ENCODE measurements at regions not wholly inside any gene's neighbourhood (a gene's known extent, or its start where the extent isn't known, plus 50 kb on each side); places are given as distances from the start of the nearest gene placed in this dataset.
"Not testable (repeated sequence)": the region's sequence is repeated elsewhere in the genome, so short reads cannot be mapped to it uniquely, and the experiment has no call there.

GRCh38 chr1:83251687-83252086 is 747.2 kb downstream of the TTLL7 start:
- not testable (repeated sequence) for H3K36me3 ChIP-seq (ENCODE audit: insufficient read depth, low read length)

GRCh38 chr1:83246780-83247179 is 752.2 kb downstream of the TTLL7 start:
- H3K27ac ChIP-seq (ENCODE audit: low read depth, low read length); H3K9me3 ChIP-seq (ENCODE audit: low read length); H3K27me3 ChIP-seq (ENCODE audit: control insufficient read depth in 1 of 2, insufficient read depth in 2 of 2, low read length in 2 of 2); H3K4me3 ChIP-seq (ENCODE audit: low read depth in 1 of 2, low read length in 2 of 2); H3K9ac ChIP-seq (ENCODE audit: low read length); H3K36me3 ChIP-seq (ENCODE audit: insufficient read depth, low read length); H3K4me1 ChIP-seq (ENCODE audit: insufficient read depth, low read length): not testable (repeated sequence)

More at GRCh38 chr1:83251687-83252086, 747.2 kb downstream of the TTLL7 start:
- H3K27ac ChIP-seq (ENCODE audit: low read depth, low read length); H3K27me3 ChIP-seq (ENCODE audit: control insufficient read depth in 1 of 2, insufficient read depth in 2 of 2, low read length in 2 of 2); H3K9me3 ChIP-seq (ENCODE audit: low read length); H3K4me1 ChIP-seq (ENCODE audit: insufficient read depth, low read length); H3K4me3 ChIP-seq (ENCODE audit: low read depth in 1 of 2, low read length in 2 of 2); H3K9ac ChIP-seq (ENCODE audit: low read length): not testable (repeated sequence)

- not testable (repeated sequence) for H3K9ac ChIP-seq (ENCODE audit: low read length); H3K9me3 ChIP-seq (ENCODE audit: low read length); H3K4me3 ChIP-seq (ENCODE audit: low read depth in 1 of 2, low read length in 2 of 2); H3K27me3 ChIP-seq (ENCODE audit: control insufficient read depth in 1 of 2, insufficient read depth in 2 of 2, low read length in 2 of 2); H3K4me1 ChIP-seq (ENCODE audit: insufficient read depth, low read length); H3K36me3 ChIP-seq (ENCODE audit: insufficient read depth, low read length); H3K27ac ChIP-seq (ENCODE audit: low read depth, low read length)
Measured at GRCh38 chr1:83244832-83245231, 754.1 kb downstream of the TTLL7 start.

- not testable (repeated sequence) for H3K27ac ChIP-seq (ENCODE audit: low read depth, low read length); H3K27me3 ChIP-seq (ENCODE audit: control insufficient read depth in 1 of 2, insufficient read depth in 2 of 2, low read length in 2 of 2)
Measured at GRCh38 chr1:83239568-83239967, 759.4 kb downstream of the TTLL7 start.

GRCh38 chr1:83238654-83239053 is 760.3 kb downstream of the TTLL7 start:
- H3K27me3 ChIP-seq (ENCODE audit: control insufficient read depth in 1 of 2, insufficient read depth in 2 of 2, low read length in 2 of 2); H3K27ac ChIP-seq (ENCODE audit: low read depth, low read length); H3K9ac ChIP-seq (ENCODE audit: low read length): not testable (repeated sequence)

More at GRCh38 chr1:83239568-83239967, 759.4 kb downstream of the TTLL7 start:
- H3K4me1 ChIP-seq (ENCODE audit: insufficient read depth, low read length); H3K36me3 ChIP-seq (ENCODE audit: insufficient read depth, low read length); H3K9ac ChIP-seq (ENCODE audit: low read length); H3K9me3 ChIP-seq (ENCODE audit: low read length); H3K4me3 ChIP-seq (ENCODE audit: low read depth in 1 of 2, low read length in 2 of 2): not testable (repeated sequence)

GRCh38 chr1:83219788-83220187 is 779.1 kb downstream of the TTLL7 start:
- H3K9me3 ChIP-seq (ENCODE audit: low read length); H3K4me3 ChIP-seq (ENCODE audit: low read depth in 1 of 2, low read length in 2 of 2); H3K36me3 ChIP-seq (ENCODE audit: insufficient read depth, low read length); H3K27me3 ChIP-seq (ENCODE audit: control insufficient read depth in 1 of 2, insufficient read depth in 2 of 2, low read length in 2 of 2); H3K9ac ChIP-seq (ENCODE audit: low read length); H3K27ac ChIP-seq (ENCODE audit: low read depth, low read length); H3K4me1 ChIP-seq (ENCODE audit: insufficient read depth, low read length): not testable (repeated sequence)

More at GRCh38 chr1:83238654-83239053, 760.3 kb downstream of the TTLL7 start:
- not testable (repeated sequence) for H3K9me3 ChIP-seq (ENCODE audit: low read length); H3K36me3 ChIP-seq (ENCODE audit: insufficient read depth, low read length); H3K4me1 ChIP-seq (ENCODE audit: insufficient read depth, low read length); H3K4me3 ChIP-seq (ENCODE audit: low read depth in 1 of 2, low read length in 2 of 2)

GRCh38 chr1:83218036-83218716 is 780.8 kb downstream of the TTLL7 start:
- not testable (repeated sequence) for H3K27ac ChIP-seq (ENCODE audit: low read depth, low read length); H3K9me3 ChIP-seq (ENCODE audit: low read length); H3K9ac ChIP-seq (ENCODE audit: low read length); H3K27me3 ChIP-seq (ENCODE audit: control insufficient read depth in 1 of 2, insufficient read depth in 2 of 2, low read length in 2 of 2); H3K4me1 ChIP-seq (ENCODE audit: insufficient read depth, low read length); H3K36me3 ChIP-seq (ENCODE audit: insufficient read depth, low read length); H3K4me3 ChIP-seq (ENCODE audit: low read depth in 1 of 2, low read length in 2 of 2)

- not testable (repeated sequence) for H3K9me3 ChIP-seq (ENCODE audit: low read length); H3K36me3 ChIP-seq (ENCODE audit: insufficient read depth, low read length); H3K4me3 ChIP-seq (ENCODE audit: low read depth in 1 of 2, low read length in 2 of 2); H3K27ac ChIP-seq (ENCODE audit: low read depth, low read length); H3K9ac ChIP-seq (ENCODE audit: low read length); H3K4me1 ChIP-seq (ENCODE audit: insufficient read depth, low read length); H3K27me3 ChIP-seq (ENCODE audit: control insufficient read depth in 1 of 2, insufficient read depth in 2 of 2, low read length in 2 of 2)
Measured at GRCh38 chr1:83214317-83214716, 784.6 kb downstream of the TTLL7 start.

- not testable (repeated sequence) for H3K9ac ChIP-seq (ENCODE audit: low read length); H3K4me3 ChIP-seq (ENCODE audit: low read depth in 1 of 2, low read length in 2 of 2); H3K4me1 ChIP-seq (ENCODE audit: insufficient read depth, low read length); H3K36me3 ChIP-seq (ENCODE audit: insufficient read depth, low read length); H3K27me3 ChIP-seq (ENCODE audit: control insufficient read depth in 1 of 2, insufficient read depth in 2 of 2, low read length in 2 of 2); H3K9me3 ChIP-seq (ENCODE audit: low read length); H3K27ac ChIP-seq (ENCODE audit: low read depth, low read length)
Measured at GRCh38 chr1:83213648-83214047, 785.3 kb downstream of the TTLL7 start.

- H3K4me1 ChIP-seq (ENCODE audit: insufficient read depth, low read length); H3K27me3 ChIP-seq (ENCODE audit: control insufficient read depth in 1 of 2, insufficient read depth in 2 of 2, low read length in 2 of 2); H3K27ac ChIP-seq (ENCODE audit: low read depth, low read length); H3K9me3 ChIP-seq (ENCODE audit: low read length); H3K4me3 ChIP-seq (ENCODE audit: low read depth in 1 of 2, low read length in 2 of 2); H3K36me3 ChIP-seq (ENCODE audit: insufficient read depth, low read length); H3K9ac ChIP-seq (ENCODE audit: low read length): not testable (repeated sequence)
Measured at GRCh38 chr1:83212033-83212432, 786.9 kb downstream of the TTLL7 start.

GRCh38 chr1:83208540-83208939 is 790.4 kb downstream of the TTLL7 start:
- not testable (repeated sequence) for H3K9ac ChIP-seq (ENCODE audit: low read length); H3K27me3 ChIP-seq (ENCODE audit: control insufficient read depth in 1 of 2, insufficient read depth in 2 of 2, low read length in 2 of 2); H3K36me3 ChIP-seq (ENCODE audit: insufficient read depth, low read length); H3K9me3 ChIP-seq (ENCODE audit: low read length); H3K4me3 ChIP-seq (ENCODE audit: low read depth in 1 of 2, low read length in 2 of 2); H3K27ac ChIP-seq (ENCODE audit: low read depth, low read length); H3K4me1 ChIP-seq (ENCODE audit: insufficient read depth, low read length)

GRCh38 chr1:83194610-83195009 is 804.3 kb downstream of the TTLL7 start:
- H3K27ac ChIP-seq (ENCODE audit: low read depth, low read length); H3K36me3 ChIP-seq (ENCODE audit: insufficient read depth, low read length); H3K9ac ChIP-seq (ENCODE audit: low read length); H3K9me3 ChIP-seq (ENCODE audit: low read length); H3K27me3 ChIP-seq (ENCODE audit: control insufficient read depth in 1 of 2, insufficient read depth in 2 of 2, low read length in 2 of 2); H3K4me3 ChIP-seq (ENCODE audit: low read depth in 1 of 2, low read length in 2 of 2); H3K4me1 ChIP-seq (ENCODE audit: insufficient read depth, low read length): not testable (repeated sequence)

All from muscle layer of colon (tissue), 2 donors.